HepG2 (cell line): ENCODE measurements at regions not wholly inside any gene's neighbourhood (a gene's known extent, or its start where the extent isn't known, plus 50 kb on each side); places are given as distances from the start of the nearest gene placed in this dataset.

Experiments
- ATAD3A ChIP-seq: sonication (generic); formaldehyde crosslinking; IDR thresholded peaks from 2 replicates; pipeline ENCODE4 v1.4.0; 2020; ENCODE audit warnings: missing genetic modification reagents
- CHD4 ChIP-seq: fragments of 200-600 bp; sonication (generic); IDR thresholded peaks from 2 replicates; pipeline ENCODE4 v1.7.0; 2017; ENCODE audit warnings: mild to moderate bottlenecking, low read length, borderline replicate concordance
- FOXA1 ChIP-seq, 2 experiments: fragments of 450-650 bp in 1 of 2; sonication (generic) in 1 of 2; formaldehyde crosslinking in 1 of 2; IDR thresholded peaks; 2 replicates each; pipeline versions ENCODE4 v1.4.0 to v1.6.1; 2016 to 2020; ENCODE audit warnings: missing genetic modification reagents in 1 of 2
- HOXA3 ChIP-seq: sonication (generic); formaldehyde crosslinking; IDR thresholded peaks from 2 replicates; pipeline ENCODE4 v1.5.0; 2020; ENCODE audit warnings: missing genetic modification reagents
- NBN ChIP-seq: fragments of 450-650 bp; conservative IDR thresholded peaks from 2 replicates; pipeline ENCODE4 v1.6.1; 2017
- NFKB2 ChIP-seq: sonication (generic); formaldehyde crosslinking; IDR thresholded peaks from 2 replicates; pipeline ENCODE4 v1.4.0; 2020; ENCODE audit warnings: missing genetic modification reagents, borderline replicate concordance
- PPARG ChIP-seq: conservative IDR thresholded peaks from 2 replicates; pipeline ENCODE4 v1.6.1; 2016; ENCODE audit warnings: missing biosample characterization, missing genetic modification reagents
- THAP11 ChIP-seq: IDR thresholded peaks from 2 replicates; pipeline ENCODE4 v1.6.1; 2016; ENCODE audit warnings: missing biosample characterization, missing genetic modification reagents
- YY1 ChIP-seq: IDR thresholded peaks from 2 replicates; pipeline ENCODE4 v1.6.1; 2011; ENCODE audit warnings: low read length, low read depth, moderate library complexity, mild to moderate bottlenecking; ENCODE audit not compliant: insufficient read depth, insufficient replicate concordance
- ZBTB3 ChIP-seq: sonication (generic); formaldehyde crosslinking; IDR thresholded peaks from 2 replicates; pipeline ENCODE4 v1.4.0; 2020; ENCODE audit warnings: low read depth, mild to moderate bottlenecking, moderate library complexity, missing genetic modification reagents, borderline replicate concordance
- ZFP1 ChIP-seq: IDR thresholded peaks from 2 replicates; pipeline ENCODE4 v1.6.1; 2016
- ZFP36L2 ChIP-seq: sonication (generic); formaldehyde crosslinking; IDR thresholded peaks from 2 replicates; pipeline ENCODE4 v1.4.0; 2020; ENCODE audit warnings: missing genetic modification reagents
- ZNF230 ChIP-seq: sonication (generic); formaldehyde crosslinking; IDR thresholded peaks from 2 replicates; pipeline ENCODE4 v1.4.0; 2020; ENCODE audit warnings: mild to moderate bottlenecking, missing genetic modification reagents
- ZNF3 ChIP-seq: IDR thresholded peaks from 2 replicates; pipeline ENCODE4 v1.7.0; 2017; ENCODE audit warnings: inconsistent platforms
- ZNF607 ChIP-seq: sonication (generic); formaldehyde crosslinking; IDR thresholded peaks from 2 replicates; pipeline ENCODE4 v1.5.1; 2020; ENCODE audit warnings: missing genetic modification reagents, mild to moderate bottlenecking, borderline replicate concordance
- TF ChIP-seq, protein P1 (sequence below): sonication (generic); formaldehyde crosslinking; IDR thresholded peaks from 2 replicates; pipeline ENCODE4 v1.5.1; 2020; ENCODE audit warnings: mild to moderate bottlenecking, missing genetic modification reagents, moderate library complexity
- TF ChIP-seq, protein P2 (sequence below): sonication (generic); formaldehyde crosslinking; IDR thresholded peaks from 2 replicates; pipeline ENCODE4 v1.4.0; 2020; ENCODE audit warnings: missing genetic modification reagents
- TF ChIP-seq, protein P3 (sequence below): sonication (generic); formaldehyde crosslinking; IDR thresholded peaks from 2 replicates; pipeline ENCODE4 v1.4.0; 2020; ENCODE audit warnings: missing genetic modification reagents
- TF ChIP-seq, protein P4 (sequence below): sonication (generic); formaldehyde crosslinking; IDR thresholded peaks from 2 replicates; pipeline ENCODE4 v1.4.0; 2020; ENCODE audit warnings: missing genetic modification reagents

DNA sequence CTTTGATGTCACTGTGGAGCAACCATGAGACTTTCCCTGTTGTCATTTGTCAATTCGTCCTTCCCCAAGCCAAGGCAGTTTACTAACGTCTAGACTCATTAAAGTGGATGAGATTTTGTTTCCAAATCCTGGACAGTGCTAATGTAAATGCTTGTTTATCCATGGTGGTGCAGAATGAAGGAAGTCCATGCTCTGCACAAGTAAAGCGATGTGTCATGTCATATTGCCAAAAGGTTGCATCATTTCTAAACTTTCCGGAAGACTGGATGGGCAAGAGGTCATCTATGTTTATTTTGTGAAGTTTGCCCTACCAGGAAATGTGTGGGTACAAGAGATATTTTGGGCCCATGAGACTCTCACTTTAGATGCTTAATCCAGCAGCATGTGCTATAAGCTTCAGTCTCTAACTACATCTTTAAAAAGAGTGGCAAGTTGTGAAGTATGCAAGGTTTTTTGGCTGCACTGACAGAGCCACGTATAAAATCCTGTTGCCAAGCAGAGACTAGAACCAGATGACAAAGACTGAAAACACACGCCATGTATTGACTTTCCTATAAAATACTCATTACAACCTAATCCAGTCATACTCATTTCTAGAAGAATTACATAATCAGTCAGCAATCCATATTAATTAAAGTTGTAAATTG, 72.1 kb upstream of the FNDC3B start (continued):
- TF ChIP-seq, protein P1, sequence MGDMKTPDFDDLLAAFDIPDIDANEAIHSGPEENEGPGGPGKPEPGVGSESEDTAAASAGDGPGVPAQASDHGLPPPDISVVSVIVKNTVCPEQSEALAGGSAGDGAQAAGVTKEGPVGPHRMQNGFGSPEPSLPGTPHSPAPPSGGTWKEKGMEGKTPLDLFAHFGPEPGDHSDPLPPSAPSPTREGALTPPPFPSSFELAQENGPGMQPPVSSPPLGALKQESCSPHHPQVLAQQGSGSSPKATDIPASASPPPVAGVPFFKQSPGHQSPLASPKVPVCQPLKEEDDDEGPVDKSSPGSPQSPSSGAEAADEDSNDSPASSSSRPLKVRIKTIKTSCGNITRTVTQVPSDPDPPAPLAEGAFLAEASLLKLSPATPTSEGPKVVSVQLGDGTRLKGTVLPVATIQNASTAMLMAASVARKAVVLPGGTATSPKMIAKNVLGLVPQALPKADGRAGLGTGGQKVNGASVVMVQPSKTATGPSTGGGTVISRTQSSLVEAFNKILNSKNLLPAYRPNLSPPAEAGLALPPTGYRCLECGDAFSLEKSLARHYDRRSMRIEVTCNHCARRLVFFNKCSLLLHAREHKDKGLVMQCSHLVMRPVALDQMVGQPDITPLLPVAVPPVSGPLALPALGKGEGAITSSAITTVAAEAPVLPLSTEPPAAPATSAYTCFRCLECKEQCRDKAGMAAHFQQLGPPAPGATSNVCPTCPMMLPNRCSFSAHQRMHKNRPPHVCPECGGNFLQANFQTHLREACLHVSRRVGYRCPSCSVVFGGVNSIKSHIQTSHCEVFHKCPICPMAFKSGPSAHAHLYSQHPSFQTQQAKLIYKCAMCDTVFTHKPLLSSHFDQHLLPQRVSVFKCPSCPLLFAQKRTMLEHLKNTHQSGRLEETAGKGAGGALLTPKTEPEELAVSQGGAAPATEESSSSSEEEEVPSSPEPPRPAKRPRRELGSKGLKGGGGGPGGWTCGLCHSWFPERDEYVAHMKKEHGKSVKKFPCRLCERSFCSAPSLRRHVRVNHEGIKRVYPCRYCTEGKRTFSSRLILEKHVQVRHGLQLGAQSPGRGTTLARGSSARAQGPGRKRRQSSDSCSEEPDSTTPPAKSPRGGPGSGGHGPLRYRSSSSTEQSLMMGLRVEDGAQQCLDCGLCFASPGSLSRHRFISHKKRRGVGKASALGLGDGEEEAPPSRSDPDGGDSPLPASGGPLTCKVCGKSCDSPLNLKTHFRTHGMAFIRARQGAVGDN (CRISPR knock-in tag), result no peak
- TF ChIP-seq HOXA3 (CRISPR knock-in tag) (peak; percentile 90), ATAD3A (CRISPR knock-in tag) (no peak), THAP11 (CRISPR knock-in tag) (peak; percentile 84), NFKB2 (CRISPR knock-in tag) (no peak), FOXA1 (IDR thresholded peaks at IDR 0.05) (peak; percentile 45), FOXA1 (CRISPR knock-in tag; IDR thresholded peaks at IDR 0.05) (peak; percentile 96), ZNF230 (CRISPR knock-in tag) (no peak), CHD4 (no peak), ZNF607 (no peak), YY1 (no peak), PPARG (CRISPR knock-in tag) (peak; percentile 96), ZFP1 (peak; percentile 87), ZBTB3 (CRISPR knock-in tag) (no peak), NBN (no peak), ZNF3 (CRISPR knock-in tag) (no peak), ZFP36L2 (CRISPR knock-in tag) (0 out of 2 replicates have a peak, but pooled peaks have one; percentile 50)
- TF ChIP-seq, protein P2, sequence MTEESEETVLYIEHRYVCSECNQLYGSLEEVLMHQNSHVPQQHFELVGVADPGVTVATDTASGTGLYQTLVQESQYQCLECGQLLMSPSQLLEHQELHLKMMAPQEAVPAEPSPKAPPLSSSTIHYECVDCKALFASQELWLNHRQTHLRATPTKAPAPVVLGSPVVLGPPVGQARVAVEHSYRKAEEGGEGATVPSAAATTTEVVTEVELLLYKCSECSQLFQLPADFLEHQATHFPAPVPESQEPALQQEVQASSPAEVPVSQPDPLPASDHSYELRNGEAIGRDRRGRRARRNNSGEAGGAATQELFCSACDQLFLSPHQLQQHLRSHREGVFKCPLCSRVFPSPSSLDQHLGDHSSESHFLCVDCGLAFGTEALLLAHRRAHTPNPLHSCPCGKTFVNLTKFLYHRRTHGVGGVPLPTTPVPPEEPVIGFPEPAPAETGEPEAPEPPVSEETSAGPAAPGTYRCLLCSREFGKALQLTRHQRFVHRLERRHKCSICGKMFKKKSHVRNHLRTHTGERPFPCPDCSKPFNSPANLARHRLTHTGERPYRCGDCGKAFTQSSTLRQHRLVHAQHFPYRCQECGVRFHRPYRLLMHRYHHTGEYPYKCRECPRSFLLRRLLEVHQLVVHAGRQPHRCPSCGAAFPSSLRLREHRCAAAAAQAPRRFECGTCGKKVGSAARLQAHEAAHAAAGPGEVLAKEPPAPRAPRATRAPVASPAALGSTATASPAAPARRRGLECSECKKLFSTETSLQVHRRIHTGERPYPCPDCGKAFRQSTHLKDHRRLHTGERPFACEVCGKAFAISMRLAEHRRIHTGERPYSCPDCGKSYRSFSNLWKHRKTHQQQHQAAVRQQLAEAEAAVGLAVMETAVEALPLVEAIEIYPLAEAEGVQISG (CRISPR knock-in tag), result peak; percentile 65
- TF ChIP-seq, protein P3, sequence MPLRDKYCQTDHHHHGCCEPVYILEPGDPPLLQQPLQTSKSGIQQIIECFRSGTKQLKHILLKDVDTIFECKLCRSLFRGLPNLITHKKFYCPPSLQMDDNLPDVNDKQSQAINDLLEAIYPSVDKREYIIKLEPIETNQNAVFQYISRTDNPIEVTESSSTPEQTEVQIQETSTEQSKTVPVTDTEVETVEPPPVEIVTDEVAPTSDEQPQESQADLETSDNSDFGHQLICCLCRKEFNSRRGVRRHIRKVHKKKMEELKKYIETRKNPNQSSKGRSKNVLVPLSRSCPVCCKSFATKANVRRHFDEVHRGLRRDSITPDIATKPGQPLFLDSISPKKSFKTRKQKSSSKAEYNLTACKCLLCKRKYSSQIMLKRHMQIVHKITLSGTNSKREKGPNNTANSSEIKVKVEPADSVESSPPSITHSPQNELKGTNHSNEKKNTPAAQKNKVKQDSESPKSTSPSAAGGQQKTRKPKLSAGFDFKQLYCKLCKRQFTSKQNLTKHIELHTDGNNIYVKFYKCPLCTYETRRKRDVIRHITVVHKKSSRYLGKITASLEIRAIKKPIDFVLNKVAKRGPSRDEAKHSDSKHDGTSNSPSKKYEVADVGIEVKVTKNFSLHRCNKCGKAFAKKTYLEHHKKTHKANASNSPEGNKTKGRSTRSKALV (CRISPR knock-in tag), result 0 out of 2 replicates have a peak, but pooled peaks have one; percentile 39
- TF ChIP-seq, protein P4, sequence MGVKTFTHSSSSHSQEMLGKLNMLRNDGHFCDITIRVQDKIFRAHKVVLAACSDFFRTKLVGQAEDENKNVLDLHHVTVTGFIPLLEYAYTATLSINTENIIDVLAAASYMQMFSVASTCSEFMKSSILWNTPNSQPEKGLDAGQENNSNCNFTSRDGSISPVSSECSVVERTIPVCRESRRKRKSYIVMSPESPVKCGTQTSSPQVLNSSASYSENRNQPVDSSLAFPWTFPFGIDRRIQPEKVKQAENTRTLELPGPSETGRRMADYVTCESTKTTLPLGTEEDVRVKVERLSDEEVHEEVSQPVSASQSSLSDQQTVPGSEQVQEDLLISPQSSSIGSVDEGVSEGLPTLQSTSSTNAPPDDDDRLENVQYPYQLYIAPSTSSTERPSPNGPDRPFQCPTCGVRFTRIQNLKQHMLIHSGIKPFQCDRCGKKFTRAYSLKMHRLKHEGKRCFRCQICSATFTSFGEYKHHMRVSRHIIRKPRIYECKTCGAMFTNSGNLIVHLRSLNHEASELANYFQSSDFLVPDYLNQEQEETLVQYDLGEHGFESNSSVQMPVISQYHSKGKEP (CRISPR knock-in tag), result no peak
